Esophagus muscularis mucosa (tissue), 4 donors: ENCODE measurements at regions not wholly inside any gene's neighbourhood (a gene's known extent, or its start where the extent isn't known, plus 50 kb on each side); places are given as distances from the start of the nearest gene placed in this dataset.

Source experiments
- EP300 ChIP-seq: sonication (generic); formaldehyde crosslinking; IDR thresholded peaks from one replicate; pipeline ENCODE4 v1.6.1; 2017; ENCODE audit warnings: antibody characterized with exemption
- POLR2A ChIP-seq: fragments of 450-650 bp; IDR thresholded peaks from one replicate; pipeline ENCODE4 v1.6.1; 2017; ENCODE audit warnings: antibody characterized with exemption, moderate library complexity, mild to moderate bottlenecking, low read depth
- POLR2AphosphoS5 ChIP-seq, 2 donors: sonication (generic); formaldehyde crosslinking; IDR thresholded peaks; one replicate each; pipeline ENCODE4 v1.6.1; 2017; ENCODE audit warnings: antibody characterized with exemption in 2 of 2
- TF ChIP-seq, protein P1 (sequence below), 3 experiments: fragments of 200-600 bp in 2 of 3; fragments of 450-650 bp in 1 of 3; sonication (generic) in 2 of 3; IDR thresholded peaks; one replicate each; pipeline ENCODE4 v1.5.1; 2017 to 2019; ENCODE audit warnings: antibody characterized with exemption in 3 of 3, mild to moderate bottlenecking in 2 of 3, moderate library complexity in 1 of 3

DNA sequence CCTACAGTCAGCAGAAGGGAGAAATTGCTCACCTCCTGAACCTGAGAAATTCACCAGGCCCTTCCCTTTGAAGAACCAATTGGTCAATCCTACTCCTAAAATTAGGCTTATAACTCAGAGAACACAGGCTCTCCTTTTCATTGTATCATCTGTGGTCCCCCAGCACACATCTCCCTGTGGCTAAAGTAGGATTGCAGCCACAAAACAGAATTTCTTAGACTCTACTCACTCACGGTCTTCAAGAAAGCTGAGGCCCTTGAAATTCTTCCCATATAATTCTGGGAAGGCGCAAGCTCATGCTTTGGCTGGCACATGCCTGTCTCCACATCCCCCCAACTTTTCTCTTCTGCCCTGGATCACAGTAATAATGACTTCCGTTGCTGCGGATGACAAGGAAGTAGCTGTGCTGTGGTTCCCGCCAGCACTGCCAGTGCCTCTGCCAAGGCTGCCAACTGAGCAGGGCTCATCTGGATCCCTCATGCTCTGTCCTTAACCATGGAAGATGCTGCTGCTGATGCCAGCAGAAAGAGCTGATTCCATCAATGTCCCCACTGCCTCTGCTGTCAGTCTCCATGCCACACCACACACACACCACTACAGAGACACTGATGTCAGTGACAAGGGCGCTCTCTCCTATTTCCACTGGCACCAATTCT, 200.6 kb upstream of the POU2AF2 start:
- TF ChIP-seq POLR2A (no peak), POLR2AphosphoS5 (IDR thresholded peaks at IDR 0.05) (no peak), EP300 (no peak)
- TF ChIP-seq, protein P1, sequence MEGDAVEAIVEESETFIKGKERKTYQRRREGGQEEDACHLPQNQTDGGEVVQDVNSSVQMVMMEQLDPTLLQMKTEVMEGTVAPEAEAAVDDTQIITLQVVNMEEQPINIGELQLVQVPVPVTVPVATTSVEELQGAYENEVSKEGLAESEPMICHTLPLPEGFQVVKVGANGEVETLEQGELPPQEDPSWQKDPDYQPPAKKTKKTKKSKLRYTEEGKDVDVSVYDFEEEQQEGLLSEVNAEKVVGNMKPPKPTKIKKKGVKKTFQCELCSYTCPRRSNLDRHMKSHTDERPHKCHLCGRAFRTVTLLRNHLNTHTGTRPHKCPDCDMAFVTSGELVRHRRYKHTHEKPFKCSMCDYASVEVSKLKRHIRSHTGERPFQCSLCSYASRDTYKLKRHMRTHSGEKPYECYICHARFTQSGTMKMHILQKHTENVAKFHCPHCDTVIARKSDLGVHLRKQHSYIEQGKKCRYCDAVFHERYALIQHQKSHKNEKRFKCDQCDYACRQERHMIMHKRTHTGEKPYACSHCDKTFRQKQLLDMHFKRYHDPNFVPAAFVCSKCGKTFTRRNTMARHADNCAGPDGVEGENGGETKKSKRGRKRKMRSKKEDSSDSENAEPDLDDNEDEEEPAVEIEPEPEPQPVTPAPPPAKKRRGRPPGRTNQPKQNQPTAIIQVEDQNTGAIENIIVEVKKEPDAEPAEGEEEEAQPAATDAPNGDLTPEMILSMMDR (IDR thresholded peaks at IDR 0.05): no peak
